Stomach (tissue), 4 donors: ENCODE measurements at regions not wholly inside any gene's neighbourhood (a gene's known extent, or its start where the extent isn't known, plus 50 kb on each side); places are given as distances from the start of the nearest gene placed in this dataset.
"Not testable (repeated sequence)": the region's sequence is repeated elsewhere in the genome, so short reads cannot be mapped to it uniquely, and the experiment has no call there.

Experiments used
- CTCF ChIP-seq, 7 experiments: fragments of 450-650 bp in 4 of 7; fragments of 200-600 bp in 3 of 7; sonication (generic) in 3 of 7; IDR thresholded peaks; one replicate each; pipeline ENCODE4 v1.5.1; 2016 to 2019; ENCODE audit warnings: antibody characterized with exemption in 7 of 7, control low read depth in 2 of 7, mild to moderate bottlenecking in 1 of 7
- EP300 ChIP-seq: sonication (generic); formaldehyde crosslinking; IDR thresholded peaks from one replicate; pipeline ENCODE4 v1.6.1; 2017; ENCODE audit warnings: antibody characterized with exemption
- POLR2A ChIP-seq, 4 donors: fragments of 450-650 bp; IDR thresholded peaks; one replicate each; pipeline ENCODE4 v1.6.1; 2016; ENCODE audit warnings: antibody characterized with exemption in 4 of 4, control low read depth in 2 of 4, mild to moderate bottlenecking in 1 of 4, moderate library complexity in 1 of 4
- POLR2AphosphoS5 ChIP-seq, 3 donors: sonication (generic); formaldehyde crosslinking; IDR thresholded peaks; one replicate each; pipeline ENCODE4 v1.6.1; 2016; ENCODE audit warnings: antibody characterized with exemption in 3 of 3

GRCh38 chr9:67166335-67166734 lies 174.0 kb upstream of the SPATA31A3 start:
- not testable (repeated sequence) for TF ChIP-seq POLR2A (IDR thresholded peaks at IDR 0.05); CTCF (IDR thresholded peaks at IDR 0.05); EP300; POLR2AphosphoS5 (IDR thresholded peaks at IDR 0.05)
